ENCODE measurements at regions not wholly inside any gene's neighbourhood (a gene's known extent, or its start where the extent isn't known, plus 50 kb on each side); places are given as distances from the start of the nearest gene placed in this dataset.

GRCh38 chr3:101172516-101172915 is 147.9 kb downstream of the IMPG2 start:
- no peak for DNase-seq

GRCh38 chr3:101171681-101172191 is 148.6 kb downstream of the IMPG2 start:
- DNase-seq: no peak

- no peak for DNase-seq
These were observed 149.4 kb downstream of the IMPG2 start for GRCh38 chr3:101170806-101171558.

- no peak for DNase-seq
These were observed 150.2 kb downstream of the IMPG2 start for GRCh38 chr3:101170062-101170771.

- no peak for DNase-seq
These were observed 150.9 kb downstream of the IMPG2 start for GRCh38 chr3:101169516-101169915.

- no peak for DNase-seq
These were observed 153.0 kb downstream of the IMPG2 start for GRCh38 chr3:101167376-101167775.

GRCh38 chr3:101166150-101166549 is 154.2 kb downstream of the IMPG2 start:
- no peak for DNase-seq

GRCh38 chr3:101163554-101163953 is 156.8 kb downstream of the IMPG2 start:
- DNase-seq: no peak

- no peak for DNase-seq
These were observed 160.9 kb downstream of the IMPG2 start for GRCh38 chr3:101159478-101159877.

- no peak for DNase-seq
These were observed 162.0 kb downstream of the IMPG2 start for GRCh38 chr3:101158374-101158773.

GRCh38 chr3:101156787-101157345 is 163.5 kb downstream of the IMPG2 start:
- no peak for DNase-seq

GRCh38 chr3:101155825-101156224 is 162.6 kb upstream of the ABI3BP start:
- no peak for DNase-seq

- no peak for DNase-seq
These were observed 161.2 kb upstream of the ABI3BP start for GRCh38 chr3:101154401-101154800.

- no peak for DNase-seq
These were observed 158.2 kb upstream of the ABI3BP start for GRCh38 chr3:101151286-101151913.

GRCh38 chr3:101150504-101150903 is 157.3 kb upstream of the ABI3BP start:
- no peak for DNase-seq

- DNase-seq: no peak
These were observed 156.5 kb upstream of the ABI3BP start for GRCh38 chr3:101149707-101150106.

- DNase-seq: no peak
These were observed 156.0 kb upstream of the ABI3BP start for GRCh38 chr3:101149251-101149650.

GRCh38 chr3:101148001-101148400 is 154.8 kb upstream of the ABI3BP start:
- no peak for DNase-seq

- DNase-seq: no peak
These were observed 153.7 kb upstream of the ABI3BP start for GRCh38 chr3:101146946-101147345.

- DNase-seq: no peak
These were observed 150.9 kb upstream of the ABI3BP start for GRCh38 chr3:101144105-101144504.

- DNase-seq: no peak
These were observed 149.8 kb upstream of the ABI3BP start for GRCh38 chr3:101143012-101143411.

GRCh38 chr3:101142160-101142559 is 148.9 kb upstream of the ABI3BP start:
- DNase-seq: no peak

GRCh38 chr3:101141135-101141534 is 147.9 kb upstream of the ABI3BP start:
- no peak for DNase-seq
